Stimulated activated CD4-positive, alpha-beta T cell treated with anti-CD3 and anti-CD28 coated beads, Interleukin-15, amount 100 ng/mL, for 1 hour (primary cell): ENCODE measurements at regions not wholly inside any gene's neighbourhood (a gene's known extent, or its start where the extent isn't known, plus 50 kb on each side); places are given as distances from the start of the nearest gene placed in this dataset.

ENCODE experiments used
- DNase-seq, 2 donors: peaks; one replicate each; pipeline ENCODE4 v3.0.0-alpha.2; 2020; ENCODE audit warnings: low read depth in 1 of 2, low spot score in 1 of 2

- no peak for DNase-seq
These were observed 358.9 kb downstream of the ZEB2 start for GRCh38 chr2:144161061-144161460.

GRCh38 chr2:144159240-144159639, 360.7 kb downstream of the ZEB2 start:
- no peak for DNase-seq

GRCh38 chr2:144158096-144158495, 361.8 kb downstream of the ZEB2 start:
- no peak for DNase-seq

GRCh38 chr2:144156736-144157640, 362.9 kb downstream of the ZEB2 start:
- no peak for DNase-seq

- no peak for DNase-seq
These were observed 365.7 kb downstream of the ZEB2 start for GRCh38 chr2:144154205-144154604.

GRCh38 chr2:144152817-144153271, 367.1 kb downstream of the ZEB2 start:
- DNase-seq, result no peak

GRCh38 chr2:144151851-144152250, 368.1 kb downstream of the ZEB2 start:
- no peak for DNase-seq

GRCh38 chr2:144151405-144151804, 368.5 kb downstream of the ZEB2 start:
- no peak for DNase-seq

- no peak for DNase-seq
These were observed 372.6 kb downstream of the ZEB2 start for GRCh38 chr2:144147356-144147755.

GRCh38 chr2:144146876-144147275, 373.0 kb downstream of the ZEB2 start:
- no peak for DNase-seq

GRCh38 chr2:144146076-144146475, 373.8 kb downstream of the ZEB2 start:
- no peak for DNase-seq

- no peak for DNase-seq
These were observed 376.4 kb downstream of the ZEB2 start for GRCh38 chr2:144143294-144144151.

GRCh38 chr2:144140891-144141290, 379.0 kb downstream of the ZEB2 start:
- no peak for DNase-seq

GRCh38 chr2:144137705-144138428, 382.1 kb downstream of the ZEB2 start:
- DNase-seq, result no peak

GRCh38 chr2:144137272-144137671, 382.6 kb downstream of the ZEB2 start:
- DNase-seq, result no peak

- no peak for DNase-seq
These were observed 383.5 kb downstream of the ZEB2 start for GRCh38 chr2:144136297-144137010.

- DNase-seq, result no peak
These were observed 385.8 kb downstream of the ZEB2 start for GRCh38 chr2:144133936-144134665.

- no peak for DNase-seq
These were observed 387.6 kb downstream of the ZEB2 start for GRCh38 chr2:144132357-144132756.

GRCh38 chr2:144131042-144131441, 388.9 kb downstream of the ZEB2 start:
- DNase-seq, result no peak

GRCh38 chr2:144130551-144130950, 389.4 kb downstream of the ZEB2 start:
- no peak for DNase-seq
